BE2C (cell line): ENCODE measurements at regions not wholly inside any gene's neighbourhood (a gene's known extent, or its start where the extent isn't known, plus 50 kb on each side); places are given as distances from the start of the nearest gene placed in this dataset.

Experiments used
- DNase-seq: peaks from one replicate; pipeline ENCODE4 v3.0.0-alpha.2; 2020
- H3K27me3 ChIP-seq: fragments of 250-450 bp; sonication (Bioruptor Pico); 2 replicates; pipeline ENCODE4 v1.5.1; 2020; ENCODE audit warnings: mild to moderate bottlenecking
- H3K36me3 ChIP-seq: fragments of 250-450 bp; sonication (Bioruptor Pico); 2 replicates; pipeline ENCODE4 v1.5.1; 2020; ENCODE audit warnings: mild to moderate bottlenecking
- H3K4me1 ChIP-seq: fragments of 250-450 bp; sonication (Bioruptor Pico); 2 replicates; pipeline ENCODE4 v1.5.1; 2020
- H3K4me3 ChIP-seq: 2 replicates; pipeline ENCODE4 v1.5.1; 2011; ENCODE audit warnings: low read depth, low read length
- H3K9me3 ChIP-seq: fragments of 250-450 bp; sonication (Bioruptor Pico); 2 replicates; pipeline ENCODE4 v1.5.1; 2020
- TF ChIP-seq, protein P1 (sequence below): IDR thresholded peaks from 2 replicates; pipeline ENCODE4 v1.5.1; 2012; ENCODE audit warnings: mild to moderate bottlenecking, low read depth, low read length

DNA sequence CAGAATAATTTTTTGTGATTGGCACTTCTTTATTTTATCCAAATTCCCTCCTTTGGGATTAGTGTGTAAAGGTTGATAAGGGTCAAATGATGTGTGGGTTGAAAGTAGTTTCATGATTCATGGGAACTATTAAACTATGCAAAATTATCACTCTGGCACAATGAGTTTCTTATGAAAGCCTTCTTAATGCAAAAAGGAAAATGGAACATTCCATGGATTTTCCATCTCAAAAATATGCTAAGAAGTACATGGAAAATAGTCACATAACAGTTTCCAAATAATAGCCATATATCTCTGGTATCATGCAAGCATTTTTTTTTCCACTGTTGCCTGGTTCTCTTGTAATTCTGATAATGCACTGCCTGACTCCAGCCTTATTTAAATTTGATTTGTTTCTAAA is 639.7 kb downstream of the NR4A2 start:
- no peak for DNase-seq
- no peak overlapping the region for H3K4me3 ChIP-seq
- no peaks in the 10 kb centered on the region for H3K4me1 ChIP-seq
- TF ChIP-seq, protein P1, sequence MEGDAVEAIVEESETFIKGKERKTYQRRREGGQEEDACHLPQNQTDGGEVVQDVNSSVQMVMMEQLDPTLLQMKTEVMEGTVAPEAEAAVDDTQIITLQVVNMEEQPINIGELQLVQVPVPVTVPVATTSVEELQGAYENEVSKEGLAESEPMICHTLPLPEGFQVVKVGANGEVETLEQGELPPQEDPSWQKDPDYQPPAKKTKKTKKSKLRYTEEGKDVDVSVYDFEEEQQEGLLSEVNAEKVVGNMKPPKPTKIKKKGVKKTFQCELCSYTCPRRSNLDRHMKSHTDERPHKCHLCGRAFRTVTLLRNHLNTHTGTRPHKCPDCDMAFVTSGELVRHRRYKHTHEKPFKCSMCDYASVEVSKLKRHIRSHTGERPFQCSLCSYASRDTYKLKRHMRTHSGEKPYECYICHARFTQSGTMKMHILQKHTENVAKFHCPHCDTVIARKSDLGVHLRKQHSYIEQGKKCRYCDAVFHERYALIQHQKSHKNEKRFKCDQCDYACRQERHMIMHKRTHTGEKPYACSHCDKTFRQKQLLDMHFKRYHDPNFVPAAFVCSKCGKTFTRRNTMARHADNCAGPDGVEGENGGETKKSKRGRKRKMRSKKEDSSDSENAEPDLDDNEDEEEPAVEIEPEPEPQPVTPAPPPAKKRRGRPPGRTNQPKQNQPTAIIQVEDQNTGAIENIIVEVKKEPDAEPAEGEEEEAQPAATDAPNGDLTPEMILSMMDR = no peak
- H3K27me3 ChIP-seq = no peaks in the 10 kb centered on the region
- H3K36me3 ChIP-seq = no peaks in the 10 kb centered on the region
- H3K9me3 ChIP-seq = no peaks in the 10 kb centered on the region

GRCh38 chr2:155692106-155692505 is 640.4 kb downstream of the NR4A2 start:
- H3K27me3 ChIP-seq = no peaks in the 10 kb centered on the region
- DNase-seq = no peak
- no peaks in the 10 kb centered on the region for H3K9me3 ChIP-seq
- H3K4me3 ChIP-seq = no peak overlapping the region
- no peaks in the 10 kb centered on the region for H3K4me1 ChIP-seq
- H3K36me3 ChIP-seq = no peaks in the 10 kb centered on the region
- TF ChIP-seq, protein P1 = no peak

GRCh38 chr2:155690785-155691184 is 641.7 kb downstream of the NR4A2 start:
- no peak for DNase-seq
- no peaks in the 10 kb centered on the region for H3K27me3 ChIP-seq
- TF ChIP-seq, protein P1 = no peak

DNA sequence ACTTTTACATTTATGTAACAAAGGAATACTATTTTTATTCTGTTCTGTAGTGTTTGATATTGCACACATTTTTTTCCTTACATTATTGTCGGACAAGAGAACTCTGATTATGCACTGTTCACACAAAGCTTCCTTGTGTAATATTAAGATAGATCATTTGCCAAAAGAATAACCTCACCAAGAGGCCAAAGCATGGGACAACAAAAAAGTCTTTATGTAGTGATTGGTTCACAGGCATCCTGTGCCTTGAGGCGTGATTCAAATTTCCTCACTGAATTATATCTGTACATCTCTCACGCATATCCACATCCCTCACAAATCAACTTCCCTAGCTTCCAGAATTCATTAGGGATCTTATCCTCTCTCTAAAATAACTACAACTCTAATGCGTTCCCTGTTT is 642.7 kb downstream of the NR4A2 start:
- Histone ChIP-seq H3K36me3 (no peaks in the 10 kb centered on the region), H3K4me3 (no peak overlapping the region), H3K4me1 (no peaks in the 10 kb centered on the region), H3K9me3 (no peaks in the 10 kb centered on the region), H3K27me3 (no peaks in the 10 kb centered on the region)
- TF ChIP-seq, protein P1 = no peak
- no peak for DNase-seq

More at GRCh38 chr2:155690785-155691184, 641.7 kb downstream of the NR4A2 start:
- no peaks in the 10 kb centered on the region for H3K4me1 ChIP-seq
- no peaks in the 10 kb centered on the region for H3K36me3 ChIP-seq
- H3K4me3 ChIP-seq = no peak overlapping the region
- no peaks in the 10 kb centered on the region for H3K9me3 ChIP-seq

- TF ChIP-seq, protein P1 = no peak
- no peaks in the 10 kb centered on the region for H3K36me3 ChIP-seq
- H3K9me3 ChIP-seq = no peaks in the 10 kb centered on the region
- no peaks in the 10 kb centered on the region for H3K4me1 ChIP-seq
- H3K27me3 ChIP-seq = no peaks in the 10 kb centered on the region
- DNase-seq = no peak
- H3K4me3 ChIP-seq = no peak overlapping the region
Observed at GRCh38 chr2:155687181-155687580, 645.3 kb downstream of the NR4A2 start.

DNA sequence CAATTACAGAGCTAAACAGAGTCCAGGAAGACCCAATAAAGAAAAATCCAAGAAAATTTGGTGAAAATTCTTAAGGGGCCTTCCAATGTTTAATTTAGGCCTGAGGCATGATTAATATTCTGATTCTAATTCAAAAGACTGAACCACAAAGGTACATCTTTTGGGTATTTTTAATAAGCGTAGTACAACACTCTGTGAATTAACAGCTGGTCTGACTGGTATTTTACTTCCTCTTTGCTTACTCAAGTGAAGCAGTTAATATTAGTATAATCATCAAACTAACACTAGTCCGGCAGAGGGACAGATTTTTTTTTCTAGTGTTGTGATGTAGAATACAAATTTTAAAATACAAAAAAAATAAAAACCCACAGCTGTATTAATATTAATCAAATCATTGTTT is 652.9 kb downstream of the NR4A2 start:
- H3K27me3 ChIP-seq = no peaks in the 10 kb centered on the region
- no peaks in the 10 kb centered on the region for H3K4me1 ChIP-seq
- H3K4me3 ChIP-seq = no peak overlapping the region
- DNase-seq = no peak
- no peaks in the 10 kb centered on the region for H3K36me3 ChIP-seq
- no peaks in the 10 kb centered on the region for H3K9me3 ChIP-seq
- TF ChIP-seq, protein P1 = no peak
